IPS-20b (cell line): ENCODE measurements at regions not wholly inside any gene's neighbourhood (a gene's known extent, or its start where the extent isn't known, plus 50 kb on each side); places are given as distances from the start of the nearest gene placed in this dataset.
A peak's percentile ranks its signal among the peaks of the same experiment; 100 is the strongest.
"Not testable (repeated sequence)": the region's sequence is repeated elsewhere in the genome, so short reads cannot be mapped to it uniquely, and the experiment has no call there.

Experiments
- H3K27ac ChIP-seq: one replicate; pipeline ENCODE4 v1.5.1; 2013; ENCODE audit warnings: low read length
- H3K27me3 ChIP-seq: 2 replicates; pipeline ENCODE4 v1.6.1; 2013; ENCODE audit warnings: mild to moderate bottlenecking, low read length, inconsistent platforms; ENCODE audit not compliant: insufficient read depth
- H3K36me3 ChIP-seq: 2 replicates; pipeline ENCODE4 v1.6.1; 2013; ENCODE audit warnings: low read depth, mild to moderate bottlenecking, inconsistent platforms, low read length, moderate library complexity; ENCODE audit not compliant: insufficient read depth
- H3K4me1 ChIP-seq: 2 replicates; pipeline ENCODE4 v1.6.1; 2013; ENCODE audit warnings: mild to moderate bottlenecking, control low read depth, inconsistent platforms, low read length, moderate library complexity; ENCODE audit not compliant: insufficient read depth
- H3K4me3 ChIP-seq: 2 replicates; pipeline ENCODE4 v1.5.1; 2013; ENCODE audit warnings: mild to moderate bottlenecking, low read length, inconsistent platforms
- H3K9ac ChIP-seq: 2 replicates; pipeline ENCODE4 v1.6.1; 2013; ENCODE audit warnings: low read depth, mild to moderate bottlenecking, inconsistent platforms, low read length, moderate library complexity
- H3K9me3 ChIP-seq: 2 replicates; pipeline ENCODE4 v1.6.1; 2013; ENCODE audit warnings: mild to moderate bottlenecking, low read depth, low read length, inconsistent platforms; ENCODE audit not compliant: insufficient read depth

DNA sequence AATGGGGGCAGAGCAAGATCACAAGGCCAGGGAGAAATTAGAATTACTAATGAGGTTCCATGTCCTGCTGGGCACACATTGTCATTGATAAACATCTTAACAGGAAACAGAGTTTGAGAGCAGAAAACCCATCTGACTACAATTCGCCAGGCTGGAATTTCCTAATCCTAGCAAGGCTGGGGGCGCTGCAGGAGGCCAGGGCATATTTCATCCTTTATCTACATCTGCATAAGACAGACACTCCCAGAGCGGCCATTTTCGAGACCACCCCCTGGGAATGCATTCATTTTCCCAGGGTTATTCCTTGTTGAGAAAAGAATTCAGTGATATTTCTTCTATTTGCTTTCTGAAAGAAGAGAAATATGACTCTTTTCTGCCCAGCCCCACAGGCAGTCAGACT is 152.7 kb downstream of the SUCLG1 start:
- Histone ChIP-seq H3K9me3 (peaks cover 29% of the 10 kb centered on the region), H3K4me1 (peaks cover 5% of the 10 kb centered on the region; the same call in 1 of the 2 replicates), H3K27ac (no peak overlapping the region), H3K27me3 (no peaks in the 10 kb centered on the region), H3K9ac (no peak overlapping the region), H3K36me3 (no peaks in the 10 kb centered on the region), H3K4me3 (no peak overlapping the region)

DNA sequence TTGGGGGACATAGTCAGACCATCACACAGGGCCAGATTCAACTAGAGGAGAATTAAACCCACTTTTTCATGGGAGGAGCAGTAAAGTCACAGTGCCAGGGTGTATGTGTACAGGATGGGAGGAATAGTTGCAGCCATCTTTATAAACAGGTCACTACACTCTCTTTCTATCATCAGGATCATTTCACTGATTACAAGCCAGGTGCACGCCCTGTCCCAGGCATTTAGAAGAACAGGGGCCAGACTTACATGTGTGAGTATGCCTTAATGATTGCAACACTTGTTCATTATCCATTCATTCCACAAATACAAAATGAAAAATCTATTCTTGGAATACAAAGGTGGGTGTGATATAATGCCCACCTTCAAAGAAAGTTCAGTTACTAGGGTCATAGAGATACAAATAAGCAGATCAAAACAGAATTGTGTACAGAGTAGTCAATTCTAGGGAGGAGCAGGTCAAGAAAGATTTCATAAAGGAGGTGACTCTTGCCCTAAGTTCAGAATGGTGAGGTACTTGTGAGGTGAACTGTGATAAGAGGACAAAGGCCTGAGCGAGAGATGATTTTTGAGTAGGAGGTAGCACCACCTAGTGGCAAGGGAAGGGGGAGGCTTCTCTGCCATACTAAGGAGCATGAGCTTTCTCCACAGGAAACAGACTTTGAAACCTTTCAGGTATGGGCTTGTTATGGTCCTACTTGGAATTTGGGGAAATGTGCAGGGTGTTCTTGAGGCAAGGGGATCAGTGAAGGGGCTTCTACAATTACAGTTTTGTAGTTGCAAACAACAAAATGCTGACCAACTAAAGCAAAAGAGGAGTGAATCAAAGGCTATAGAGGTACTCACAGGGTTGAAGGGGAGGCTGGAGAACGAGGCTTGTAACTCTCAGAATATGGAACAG is 156.3 kb downstream of the SUCLG1 start:
- Histone ChIP-seq H3K36me3 (no peaks in the 10 kb centered on the region), H3K27me3 (no peaks in the 10 kb centered on the region), H3K9me3 (peaks cover 28% of the 10 kb centered on the region), H3K9ac (peak overlapping the region; percentile 49; the same call in 1 of the 2 replicates), H3K4me3 (no peak overlapping the region), H3K27ac (no peak overlapping the region), H3K4me1 (peaks cover 6% of the 10 kb centered on the region)

- Histone ChIP-seq H3K9ac (no peak overlapping the region), H3K4me1 (peaks cover 11% of the 10 kb centered on the region), H3K9me3 (peaks cover 18% of the 10 kb centered on the region), H3K27ac (no peak overlapping the region), H3K36me3 (no peaks in the 10 kb centered on the region), H3K4me3 (no peak overlapping the region), H3K27me3 (no peaks in the 10 kb centered on the region)
Observed at GRCh38 chr2:84301717-84302116, 157.4 kb downstream of the SUCLG1 start.

- peaks cover 8% of the 10 kb centered on the region for H3K9me3 ChIP-seq
- H3K4me1 ChIP-seq = peaks cover 11% of the 10 kb centered on the region
- H3K27ac ChIP-seq = no peak overlapping the region
- H3K9ac ChIP-seq = no peak overlapping the region
- no peaks in the 10 kb centered on the region for H3K27me3 ChIP-seq
- H3K4me3 ChIP-seq = no peak overlapping the region
- H3K36me3 ChIP-seq = no peaks in the 10 kb centered on the region
Observed at GRCh38 chr2:84300696-84301029, 158.4 kb downstream of the SUCLG1 start.

GRCh38 chr2:84300001-84300695 is 158.9 kb downstream of the SUCLG1 start:
- not testable (repeated sequence) for H3K4me3 ChIP-seq, H3K27ac ChIP-seq, H3K27me3 ChIP-seq, H3K9me3 ChIP-seq, H3K9ac ChIP-seq, H3K36me3 ChIP-seq
- peaks cover 11% of the 10 kb centered on the region for H3K4me1 ChIP-seq

DNA sequence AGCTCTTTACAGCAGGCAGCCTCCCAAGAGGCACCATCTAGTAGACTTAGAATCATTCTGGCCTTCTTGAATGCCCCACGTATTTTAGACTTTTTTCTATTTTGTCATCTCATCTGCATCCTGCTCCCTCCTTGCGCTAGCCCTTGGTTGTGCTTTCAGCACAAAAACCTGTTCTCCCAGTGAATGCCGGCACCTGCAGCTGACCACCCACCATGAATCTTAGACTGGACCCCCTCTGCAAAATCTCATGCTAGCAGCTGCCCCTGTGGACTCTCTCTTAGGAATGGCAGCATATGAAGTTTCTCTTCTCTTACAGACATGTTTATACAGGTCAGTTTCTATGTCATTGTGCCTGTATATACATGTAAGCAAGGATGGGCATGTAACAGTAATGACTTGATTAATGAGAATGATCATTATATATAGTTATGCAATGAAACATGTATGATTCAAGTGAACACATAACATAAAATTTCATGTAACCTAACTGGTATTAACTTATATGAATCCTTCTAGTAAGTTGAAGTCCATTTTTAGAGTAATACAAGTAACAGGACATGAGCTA is 159.8 kb downstream of the SUCLG1 start:
- no peaks in the 10 kb centered on the region for H3K36me3 ChIP-seq
- no peaks in the 10 kb centered on the region for H3K9me3 ChIP-seq
- H3K4me1 ChIP-seq = peaks cover 6% of the 10 kb centered on the region; the same call in 1 of the 2 replicates
- H3K27ac ChIP-seq = no peak overlapping the region
- no peak overlapping the region for H3K9ac ChIP-seq
- H3K4me3 ChIP-seq = no peak overlapping the region
- H3K27me3 ChIP-seq = no peaks in the 10 kb centered on the region

GRCh38 chr2:84297155-84297554 is 161.9 kb downstream of the SUCLG1 start:
- H3K9me3 ChIP-seq = no peaks in the 10 kb centered on the region
- H3K9ac ChIP-seq = no peak overlapping the region
- no peak overlapping the region for H3K27ac ChIP-seq
- H3K4me1 ChIP-seq = peaks cover 6% of the 10 kb centered on the region; the same call in 1 of the 2 replicates
- H3K4me3 ChIP-seq = no peak overlapping the region
- H3K36me3 ChIP-seq = no peaks in the 10 kb centered on the region
- no peaks in the 10 kb centered on the region for H3K27me3 ChIP-seq

DNA sequence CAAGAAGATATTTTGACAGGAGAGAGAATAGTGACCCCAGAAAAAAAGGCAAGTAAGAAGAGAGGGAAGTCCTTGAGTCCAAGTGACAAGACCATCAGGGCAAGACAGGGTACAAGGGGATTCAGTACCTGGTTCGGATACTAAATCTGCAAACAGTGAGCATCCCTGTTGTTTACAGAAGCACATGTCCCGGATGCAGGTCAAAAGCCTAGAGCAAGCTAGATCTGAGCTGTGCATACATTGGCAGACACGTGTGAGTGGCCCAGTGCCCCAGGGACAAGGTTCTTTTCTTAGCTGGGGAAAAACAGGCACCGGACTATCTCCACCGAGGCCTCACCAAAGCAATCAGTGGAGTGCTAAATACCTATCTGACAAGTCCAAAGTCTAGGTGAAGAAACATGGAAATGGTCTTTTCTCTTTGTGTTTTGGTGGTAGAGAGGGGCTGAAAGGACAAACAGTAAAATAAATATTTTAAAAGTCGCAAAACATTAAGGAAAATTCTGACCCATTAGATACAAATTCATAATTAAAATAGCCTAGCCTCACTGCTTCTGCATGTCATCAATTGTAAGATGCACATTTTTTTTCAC is 165.2 kb downstream of the SUCLG1 start:
- peaks cover 6% of the 10 kb centered on the region; the same call in 1 of the 2 replicates for H3K4me1 ChIP-seq
- no peaks in the 10 kb centered on the region for H3K27me3 ChIP-seq
- no peak overlapping the region for H3K4me3 ChIP-seq
- H3K27ac ChIP-seq = no peak overlapping the region
- H3K9ac ChIP-seq = no peak overlapping the region
- H3K9me3 ChIP-seq = 0 out of 2 replicates have a peak, but pooled peaks cover under 1% of the 10 kb centered on the region
- H3K36me3 ChIP-seq = no peaks in the 10 kb centered on the region

- Histone ChIP-seq H3K9me3 (peaks cover 3% of the 10 kb centered on the region; the same call in 1 of the 2 replicates), H3K27ac (no peak overlapping the region), H3K36me3 (no peaks in the 10 kb centered on the region), H3K27me3 (no peaks in the 10 kb centered on the region), H3K4me1 (peaks cover 9% of the 10 kb centered on the region; the same call in 1 of the 2 replicates), H3K9ac (no peak overlapping the region), H3K4me3 (no peak overlapping the region)
Observed at GRCh38 chr2:84292545-84292944, 166.5 kb downstream of the SUCLG1 start.

GRCh38 chr2:84290537-84290936 is 168.5 kb downstream of the SUCLG1 start:
- Histone ChIP-seq H3K9ac (no peak overlapping the region), H3K27me3 (no peaks in the 10 kb centered on the region), H3K9me3 (peaks cover 3% of the 10 kb centered on the region; the same call in 1 of the 2 replicates), H3K4me1 (peaks cover 6% of the 10 kb centered on the region; the same call in 1 of the 2 replicates), H3K4me3 (no peak overlapping the region), H3K27ac (no peak overlapping the region), H3K36me3 (no peaks in the 10 kb centered on the region)

- Histone ChIP-seq H3K4me1 (peaks cover 6% of the 10 kb centered on the region; the same call in 1 of the 2 replicates), H3K9me3 (peaks cover 3% of the 10 kb centered on the region; the same call in 1 of the 2 replicates), H3K27ac (no peak overlapping the region), H3K36me3 (no peaks in the 10 kb centered on the region), H3K9ac (no peak overlapping the region), H3K27me3 (no peaks in the 10 kb centered on the region), H3K4me3 (no peak overlapping the region)
Observed at GRCh38 chr2:84288293-84288692, 170.8 kb downstream of the SUCLG1 start.
